Activated naive CD8-positive, alpha-beta T cell treated with anti-CD3 and anti-CD28 coated beads, Interleukin-2, amount 10 ng/mL, durations not matched to agents 7 days and 5 days (primary cell): ENCODE measurements at regions not wholly inside any gene's neighbourhood (a gene's known extent, or its start where the extent isn't known, plus 50 kb on each side); places are given as distances from the start of the nearest gene placed in this dataset.

Experiments used
- ATAC-seq: fragments of 150-1000 bp; cut with Tn5 transposase; one replicate; pipeline ENCODE4 v1.10.0; 2021; ENCODE audit warnings: low read depth, moderate library complexity
- POLR2A ChIA-PET: fragments of 350-600 bp; sonication (Branson Sonifier 250); formaldehyde crosslinking; loops from one replicate; lab custom pipeline; 2021; ENCODE audit warnings: antibody characterized with exemption; lab: Charles Lee
- DNase-seq: peaks from one replicate; pipeline ENCODE4 v3.0.0; 2021
- H3K27ac Mint-ChIP-seq: one replicate; pipeline ENCODE4 v1.8.0; 2022; ENCODE audit warnings: mild to moderate bottlenecking, mixed read lengths
- H3K27me3 Mint-ChIP-seq: one replicate; pipeline ENCODE4 v1.8.0; 2022; ENCODE audit warnings: mild to moderate bottlenecking, moderate library complexity, mixed read lengths
- H3K36me3 Mint-ChIP-seq: one replicate; pipeline ENCODE4 v1.8.0; 2021; ENCODE audit warnings: mild to moderate bottlenecking, mixed read lengths
- H3K4me1 Mint-ChIP-seq: one replicate; pipeline ENCODE4 v1.8.0; 2021; ENCODE audit warnings: mixed read lengths
- H3K4me3 Mint-ChIP-seq: one replicate; pipeline ENCODE4 v1.8.0; 2022; ENCODE audit warnings: mild to moderate bottlenecking, moderate library complexity, mixed read lengths
- H3K9me3 Mint-ChIP-seq: one replicate; pipeline ENCODE4 v1.8.0; 2021; ENCODE audit warnings: mixed read lengths

DNA sequence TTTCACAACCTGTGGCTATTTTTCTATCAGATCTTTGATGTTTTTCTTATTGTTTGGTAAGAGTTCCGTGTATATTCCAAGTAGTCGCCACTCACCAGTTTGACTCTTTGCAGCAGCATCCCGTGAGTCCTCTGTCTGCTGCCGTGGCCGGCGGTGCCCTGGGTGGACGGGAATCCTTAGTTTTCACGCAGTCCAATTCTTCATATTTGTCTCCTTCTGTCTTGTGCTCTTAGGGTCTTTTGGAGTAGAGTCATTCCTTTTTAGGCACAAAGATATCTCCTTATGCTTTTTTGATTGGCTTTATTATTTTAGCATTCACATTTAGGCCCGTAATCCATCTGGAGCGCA, 94.9 kb upstream of the MSX1 start:
- H3K4me3 Mint-ChIP-seq, result no peak overlapping the region
- H3K9me3 Mint-ChIP-seq, result peaks cover 3% of the 10 kb centered on the region
- peaks cover 5% of the 10 kb centered on the region for H3K27me3 Mint-ChIP-seq
- peaks cover 2% of the 10 kb centered on the region for H3K36me3 Mint-ChIP-seq
- DNase-seq (no peak), ATAC-seq (no peak)
- H3K27ac Mint-ChIP-seq, result no peak overlapping the region
- H3K4me1 Mint-ChIP-seq, result peaks cover 5% of the 10 kb centered on the region
- POLR2A ChIA-PET, result interaction anchor here (0.6 kb wide), 1 partner anchor 26 kb away, joined by 3 read pairs; no protein-coding TSS in a partner anchor

DNA sequence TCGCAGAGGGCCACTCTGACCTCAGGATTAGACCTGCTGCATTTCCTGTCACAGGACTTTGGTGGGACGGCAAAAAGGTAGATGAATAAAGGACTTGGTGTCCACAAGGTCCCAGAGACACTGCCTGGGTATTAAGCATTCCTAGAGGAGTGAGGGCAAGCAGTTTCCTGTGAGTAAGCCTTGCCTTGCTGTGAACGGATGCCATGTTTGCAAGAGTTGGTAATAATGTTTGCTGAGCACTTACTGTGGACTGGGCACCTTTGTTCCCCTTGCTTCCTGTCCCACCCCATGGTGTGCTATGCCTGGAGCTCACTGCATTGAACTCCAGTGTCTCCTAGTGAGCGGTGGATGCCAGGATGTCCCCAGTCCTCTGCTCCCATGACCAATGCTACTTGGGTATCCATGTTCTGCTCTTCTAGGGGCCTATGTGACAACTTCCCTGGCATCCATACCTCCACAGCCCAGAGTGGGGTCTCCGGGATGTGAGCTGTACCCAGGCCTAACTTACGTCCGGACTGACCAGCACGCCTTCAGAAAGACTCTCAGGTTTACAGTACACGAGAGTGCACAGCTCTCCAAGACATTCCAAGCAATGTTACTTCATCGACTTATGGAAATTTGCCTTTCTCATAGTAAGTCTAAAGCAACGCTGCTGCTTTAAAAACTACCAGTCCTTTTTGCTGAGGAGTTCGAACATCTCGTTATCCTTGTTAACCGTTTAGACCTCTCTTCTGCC, 95.5 kb upstream of the MSX1 start:
- Mint-ChIP-seq H3K36me3 (peaks cover 2% of the 10 kb centered on the region), H3K9me3 (peaks cover 3% of the 10 kb centered on the region), H3K4me1 (peaks cover 5% of the 10 kb centered on the region), H3K27me3 (peaks cover 5% of the 10 kb centered on the region), H3K4me3 (no peak overlapping the region), H3K27ac (no peak overlapping the region)
- POLR2A ChIA-PET, result no interaction called here
- no peak for ATAC-seq
- DNase-seq, result no peak

DNA sequence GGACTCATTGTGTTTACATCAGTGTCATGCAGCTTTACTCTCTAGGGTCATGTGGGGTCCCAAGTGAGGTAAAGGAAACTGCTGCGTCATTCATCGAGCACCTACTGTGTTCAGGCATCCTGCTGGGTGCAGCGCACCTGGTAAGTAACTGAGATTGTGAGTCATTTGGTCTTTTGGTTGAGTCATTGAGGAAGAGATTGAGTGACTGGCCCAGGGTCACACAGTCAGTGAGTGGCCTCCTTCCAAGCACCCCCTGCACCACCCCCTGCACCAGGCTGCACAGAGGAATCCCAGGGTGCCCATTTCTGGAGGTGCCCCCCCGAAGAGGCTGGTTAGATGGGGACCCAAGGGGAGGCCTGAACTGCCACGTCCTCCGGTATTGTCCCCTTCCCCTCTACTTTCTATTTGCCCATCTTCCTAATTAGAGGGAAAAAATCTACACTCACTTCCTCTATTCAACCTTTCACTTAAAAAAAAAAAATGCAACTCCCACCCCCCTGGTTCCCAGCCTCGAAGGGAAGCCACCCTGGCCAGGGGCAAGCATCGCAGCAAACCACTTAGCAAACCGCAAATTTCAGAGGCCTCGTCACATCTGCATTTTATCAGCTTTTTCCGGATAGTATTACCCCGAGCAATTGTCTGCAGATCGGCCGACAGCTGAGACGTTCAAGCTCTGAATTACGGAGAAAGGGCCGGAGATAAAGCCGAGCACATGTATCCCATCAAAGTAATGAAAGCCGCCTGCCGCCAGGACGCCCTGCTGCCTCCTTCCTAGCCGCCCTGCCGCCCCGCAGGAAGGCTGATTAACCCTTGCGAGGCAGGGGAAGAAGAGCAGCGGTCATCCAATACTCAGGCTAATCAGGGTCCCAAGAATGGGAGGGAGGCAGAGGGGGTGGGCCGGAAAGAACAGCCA, 96.3 kb upstream of the MSX1 start:
- H3K36me3 Mint-ChIP-seq, result peaks cover 2% of the 10 kb centered on the region

DNA sequence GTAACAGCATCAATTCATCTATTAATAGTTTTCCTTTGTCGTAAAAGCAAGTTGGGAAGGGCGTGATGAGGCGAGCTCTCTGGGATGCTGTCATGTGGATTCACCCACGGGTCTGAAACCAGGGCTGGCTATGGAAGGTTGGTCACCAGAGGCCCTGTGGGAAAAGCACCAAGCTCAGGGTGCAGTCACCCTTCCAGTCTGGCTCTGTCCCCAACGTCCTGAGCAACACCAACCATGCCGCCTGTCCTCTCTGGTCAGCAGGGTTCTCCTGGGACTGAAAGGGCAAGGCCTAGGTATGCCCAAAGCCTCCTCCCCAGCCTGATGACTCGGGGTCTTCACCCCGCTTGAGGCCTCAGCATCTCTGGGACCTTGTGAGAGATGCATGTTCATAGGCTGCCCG, 97.2 kb upstream of the MSX1 start:
- peaks cover 5% of the 10 kb centered on the region for H3K4me1 Mint-ChIP-seq
- POLR2A ChIA-PET, result no interaction called here

More for the DNA sequence above, 96.3 kb upstream of the MSX1 start:
- ATAC-seq (peak; percentile 50), DNase-seq (no peak)
- peak overlapping the region; percentile 58 for H3K27ac Mint-ChIP-seq
- H3K4me3 Mint-ChIP-seq, result peak overlapping the region; percentile 70
- H3K4me1 Mint-ChIP-seq, result peaks cover 5% of the 10 kb centered on the region
- peaks cover 3% of the 10 kb centered on the region for H3K9me3 Mint-ChIP-seq
- peaks cover 5% of the 10 kb centered on the region for H3K27me3 Mint-ChIP-seq
- POLR2A ChIA-PET, result no interaction called here

DNA sequence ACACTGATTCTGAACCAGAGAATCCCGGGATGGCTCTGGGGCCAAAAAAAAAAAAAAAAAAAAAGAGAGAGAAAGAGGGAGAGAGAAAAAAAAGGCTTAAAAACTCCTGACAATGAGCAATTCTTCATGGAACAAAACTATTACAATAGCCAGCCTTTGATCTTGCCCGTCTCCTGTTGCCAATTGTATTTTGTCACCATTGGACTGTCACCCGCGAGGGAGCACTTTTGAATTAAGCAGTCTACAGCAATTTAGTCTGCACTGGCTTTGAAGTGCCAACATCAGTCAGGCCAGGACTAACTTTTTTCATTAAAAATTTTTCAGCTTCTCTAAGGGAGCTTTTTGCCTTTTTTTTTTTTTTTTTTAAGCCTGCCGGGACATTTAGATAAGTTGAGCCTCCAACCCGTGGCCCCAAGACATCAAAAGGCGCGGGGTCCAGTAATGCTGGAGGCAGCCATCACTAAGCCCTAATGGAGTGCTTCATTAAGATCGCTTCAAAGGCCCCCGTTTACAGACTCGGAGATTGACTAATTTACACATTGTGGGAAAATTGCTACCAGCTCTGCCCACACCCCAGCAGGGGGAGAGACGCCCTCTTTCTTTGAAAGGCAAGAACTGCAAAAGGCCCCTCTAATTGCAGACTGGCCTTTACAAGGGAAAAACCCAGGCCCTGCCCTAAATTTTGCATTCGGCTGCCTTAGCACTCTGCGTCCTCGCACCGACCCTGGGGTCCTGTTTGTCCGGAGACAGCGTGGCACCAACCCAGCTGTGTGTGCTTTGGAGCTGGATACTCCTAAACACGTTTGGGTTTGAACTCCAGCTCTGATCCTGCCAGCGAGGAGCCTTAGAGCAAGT, 98.1 kb upstream of the MSX1 start:
- peaks cover 5% of the 10 kb centered on the region for H3K4me1 Mint-ChIP-seq
- no peak overlapping the region for H3K27ac Mint-ChIP-seq
- H3K4me3 Mint-ChIP-seq, result no peak overlapping the region
- ATAC-seq, result no peak
- no peaks in the 10 kb centered on the region for H3K36me3 Mint-ChIP-seq
- POLR2A ChIA-PET, result no interaction called here
- peaks cover 5% of the 10 kb centered on the region for H3K27me3 Mint-ChIP-seq
- no peak for DNase-seq
- H3K9me3 Mint-ChIP-seq, result no peaks in the 10 kb centered on the region

More for the DNA sequence above, 97.2 kb upstream of the MSX1 start:
- peaks cover 1% of the 10 kb centered on the region for H3K9me3 Mint-ChIP-seq
- DNase-seq, result no peak
- H3K36me3 Mint-ChIP-seq, result peaks cover 1% of the 10 kb centered on the region
- H3K27ac Mint-ChIP-seq, result no peak overlapping the region
- H3K4me3 Mint-ChIP-seq, result no peak overlapping the region
- no peak for ATAC-seq
- peaks cover 5% of the 10 kb centered on the region for H3K27me3 Mint-ChIP-seq

DNA sequence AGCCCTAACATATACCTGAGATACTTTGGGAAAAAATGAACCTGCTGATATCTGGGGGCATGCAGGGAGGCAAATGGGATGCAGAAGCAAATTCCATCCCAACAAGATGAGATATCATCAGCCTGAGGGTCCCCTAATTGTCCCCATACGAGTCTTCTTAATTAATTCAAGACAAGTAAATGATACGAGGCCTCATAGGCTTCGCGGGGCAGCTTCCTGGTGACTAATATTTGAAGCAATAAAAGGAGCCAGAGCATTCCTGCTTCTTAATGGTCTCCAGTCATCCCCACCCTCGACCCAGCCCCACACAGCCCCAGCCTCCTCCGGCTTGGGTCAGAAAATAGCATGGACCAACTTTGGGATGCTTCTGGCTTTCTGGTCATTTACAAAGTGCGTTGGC, 99.6 kb upstream of the MSX1 start:
- Mint-ChIP-seq H3K4me3 (no peak overlapping the region), H3K27me3 (peaks cover 5% of the 10 kb centered on the region), H3K27ac (no peak overlapping the region), H3K36me3 (no peaks in the 10 kb centered on the region), H3K9me3 (no peaks in the 10 kb centered on the region), H3K4me1 (peaks cover 5% of the 10 kb centered on the region)
- DNase-seq, result no peak
- no peak for ATAC-seq
- POLR2A ChIA-PET, result no interaction called here

DNA sequence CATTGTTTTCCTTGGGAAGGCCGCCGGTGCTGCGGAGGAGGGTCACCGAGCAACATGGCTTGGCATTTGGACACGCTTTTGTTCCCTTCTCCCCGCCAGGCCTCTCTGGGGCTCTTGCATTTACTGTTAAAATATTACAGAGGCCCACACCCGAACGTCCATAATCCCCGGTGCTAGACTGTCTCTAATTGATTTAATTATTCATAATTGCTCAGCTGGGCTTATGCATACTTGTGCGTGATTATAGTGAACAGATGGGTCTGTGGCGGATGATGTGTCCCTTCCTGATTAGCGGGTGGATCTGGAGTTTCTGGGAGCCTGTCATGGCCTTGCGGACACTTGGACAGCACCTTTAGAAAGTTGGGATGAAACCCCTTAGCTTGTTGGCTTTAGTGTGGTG, 100.2 kb upstream of the MSX1 start:
- no peaks in the 10 kb centered on the region for H3K9me3 Mint-ChIP-seq

DNA sequence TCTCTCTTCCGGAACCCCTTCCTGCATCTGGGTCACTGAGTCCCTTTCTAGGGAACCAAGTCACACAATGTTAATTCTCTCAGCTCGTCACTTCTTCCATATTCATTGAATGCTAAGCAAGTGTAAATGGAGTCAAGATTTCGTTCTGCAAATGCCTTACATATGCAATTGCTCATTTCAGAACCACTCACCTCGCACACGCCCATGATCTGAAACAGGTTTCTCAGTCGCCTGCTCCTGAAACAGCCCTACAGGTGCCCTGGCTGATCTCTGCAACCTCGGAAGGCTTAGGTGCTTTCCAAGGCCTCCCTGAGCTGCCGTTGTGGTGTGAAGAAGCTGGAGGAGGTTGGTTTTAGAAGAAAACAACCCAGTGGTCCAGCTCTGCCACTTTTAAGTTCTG, 100.8 kb upstream of the MSX1 start:
- H3K27me3 Mint-ChIP-seq, result peaks cover 8% of the 10 kb centered on the region
- no peaks in the 10 kb centered on the region for H3K9me3 Mint-ChIP-seq
- no peak for DNase-seq
- no peak overlapping the region for H3K27ac Mint-ChIP-seq
- no peak overlapping the region for H3K4me3 Mint-ChIP-seq
- no peak for ATAC-seq
- peaks cover 5% of the 10 kb centered on the region for H3K4me1 Mint-ChIP-seq
- no peaks in the 10 kb centered on the region for H3K36me3 Mint-ChIP-seq
- POLR2A ChIA-PET, result no interaction called here

More for the DNA sequence above, 100.2 kb upstream of the MSX1 start:
- POLR2A ChIA-PET, result no interaction called here
- no peak for DNase-seq
- Mint-ChIP-seq H3K27ac (no peak overlapping the region), H3K4me3 (no peak overlapping the region), H3K4me1 (peaks cover 5% of the 10 kb centered on the region), H3K27me3 (peaks cover 8% of the 10 kb centered on the region), H3K36me3 (no peaks in the 10 kb centered on the region)
- ATAC-seq, result no peak

DNA sequence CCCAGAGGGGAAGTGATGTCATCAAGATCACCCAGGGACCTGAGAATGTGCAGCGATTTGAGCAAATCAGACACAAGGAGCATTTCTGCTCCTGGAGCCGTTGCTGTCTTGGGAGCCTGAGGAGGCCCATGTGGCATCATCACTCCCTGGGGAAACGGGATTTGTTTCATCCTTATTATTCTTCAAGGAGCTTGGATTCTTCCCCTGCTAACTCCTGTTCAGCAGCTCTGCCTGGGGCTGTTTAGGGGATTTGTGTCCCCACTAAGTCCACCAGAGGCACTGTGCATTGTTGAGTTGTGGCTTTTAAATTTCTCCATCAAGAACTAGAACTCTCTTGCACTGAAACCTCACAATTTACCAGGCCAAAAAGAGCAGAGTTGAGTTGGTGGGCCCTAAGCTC, 104.2 kb upstream of the MSX1 start:
- POLR2A ChIA-PET, result no interaction called here
- no peak for ATAC-seq

DNA sequence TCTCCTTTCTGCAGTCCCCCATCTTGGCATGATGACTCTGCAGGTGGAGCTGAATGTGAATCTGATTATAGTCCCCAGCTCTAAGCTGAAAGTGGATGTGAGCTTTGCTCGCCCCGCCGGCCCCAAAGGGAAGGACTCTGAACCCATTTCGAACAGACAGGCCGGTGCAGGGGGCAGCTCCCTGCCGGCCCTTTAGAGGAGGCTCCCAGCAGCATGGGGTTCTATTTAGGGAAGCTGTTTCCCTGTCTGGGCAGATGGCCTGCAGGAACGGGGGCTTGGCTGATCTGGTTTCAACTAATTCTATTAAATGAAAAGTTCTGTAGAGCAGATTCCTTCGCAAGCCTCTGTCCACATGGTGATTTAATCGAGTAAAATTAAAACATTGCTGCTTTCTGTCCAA, 104.8 kb upstream of the MSX1 start:
- ATAC-seq, result no peak
- Mint-ChIP-seq H3K4me3 (no peak overlapping the region), H3K36me3 (no peaks in the 10 kb centered on the region), H3K27ac (no peak overlapping the region), H3K9me3 (no peaks in the 10 kb centered on the region), H3K4me1 (no peaks in the 10 kb centered on the region), H3K27me3 (peaks cover 10% of the 10 kb centered on the region)
- POLR2A ChIA-PET, result no interaction called here
- DNase-seq, result no peak

More for the DNA sequence above, 104.2 kb upstream of the MSX1 start:
- Mint-ChIP-seq H3K9me3 (no peaks in the 10 kb centered on the region), H3K27me3 (peaks cover 10% of the 10 kb centered on the region), H3K4me3 (no peak overlapping the region), H3K4me1 (no peaks in the 10 kb centered on the region), H3K36me3 (no peaks in the 10 kb centered on the region), H3K27ac (no peak overlapping the region)
- no peak for DNase-seq

DNA sequence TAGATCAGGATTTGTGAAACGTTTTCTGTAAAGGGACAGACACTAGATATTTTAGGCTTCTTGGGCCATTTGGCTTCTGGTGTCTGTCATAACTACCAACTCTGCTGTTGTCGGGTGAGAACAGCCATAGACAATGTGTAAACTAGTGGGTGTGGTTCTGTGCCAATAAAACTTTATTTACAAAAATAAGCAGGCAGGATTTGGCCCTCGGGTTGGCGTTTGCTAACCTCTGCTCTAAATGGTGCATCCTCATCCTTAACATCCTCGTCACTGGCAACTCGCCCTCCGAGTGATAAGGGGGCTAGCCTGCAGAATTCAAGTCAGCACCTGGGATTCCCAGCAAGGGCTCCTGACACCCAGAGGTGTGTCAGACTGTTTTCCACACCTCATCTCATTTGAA, 105.8 kb upstream of the MSX1 start:
- Mint-ChIP-seq H3K4me3 (no peak overlapping the region), H3K27ac (no peak overlapping the region)

DNA sequence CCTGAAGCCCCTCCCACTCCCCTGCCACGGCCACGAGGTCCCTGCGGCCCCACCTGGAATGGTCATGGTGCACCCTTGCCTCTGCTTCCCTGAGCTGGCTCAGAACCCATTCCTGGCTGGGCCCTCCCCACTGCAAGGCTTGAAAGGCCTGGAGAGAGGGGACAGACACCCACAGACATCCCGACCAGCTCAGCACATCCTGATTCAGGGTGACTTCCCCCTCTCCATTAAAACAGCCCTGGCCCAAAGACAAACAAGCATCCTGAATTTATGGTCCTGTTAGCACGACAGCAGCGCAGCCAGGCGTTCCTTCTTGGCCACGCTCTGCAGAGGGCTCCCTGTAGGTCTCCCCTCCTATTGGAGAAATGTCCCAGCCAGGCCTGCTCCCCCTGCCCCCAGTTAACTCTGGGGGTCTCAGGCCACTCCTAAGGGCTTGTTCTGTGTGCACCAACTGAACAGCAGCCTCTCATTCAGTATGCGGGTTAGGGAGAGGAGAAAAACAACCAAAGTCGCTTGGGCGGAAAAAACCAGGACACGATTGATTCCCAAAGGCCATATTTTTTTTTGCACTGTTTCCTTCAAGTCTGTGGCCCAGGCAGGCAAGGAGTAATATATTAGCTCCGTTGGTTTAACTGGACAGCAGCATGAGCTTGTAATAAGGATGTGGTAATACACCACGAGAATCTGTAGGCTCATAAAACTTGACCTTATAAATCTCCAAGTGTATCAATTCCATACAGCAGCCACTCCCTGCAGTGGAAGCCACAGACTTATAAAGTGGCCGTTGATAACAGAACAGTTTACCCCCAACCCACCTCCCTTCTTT, 106.7 kb upstream of the MSX1 start:
- H3K27ac Mint-ChIP-seq, result no peak overlapping the region

More for the DNA sequence above, 105.8 kb upstream of the MSX1 start:
- H3K27me3 Mint-ChIP-seq, result peaks cover 10% of the 10 kb centered on the region
- H3K9me3 Mint-ChIP-seq, result no peaks in the 10 kb centered on the region
- POLR2A ChIA-PET, result no interaction called here
- DNase-seq (no peak), ATAC-seq (no peak)
- no peaks in the 10 kb centered on the region for H3K4me1 Mint-ChIP-seq
- H3K36me3 Mint-ChIP-seq, result no peaks in the 10 kb centered on the region

More for the DNA sequence above, 106.7 kb upstream of the MSX1 start:
- no peaks in the 10 kb centered on the region for H3K9me3 Mint-ChIP-seq
- POLR2A ChIA-PET, result no interaction called here
- no peak overlapping the region for H3K4me3 Mint-ChIP-seq
- DNase-seq (no peak), ATAC-seq (no peak)
- H3K27me3 Mint-ChIP-seq, result peaks cover 10% of the 10 kb centered on the region
- no peaks in the 10 kb centered on the region for H3K36me3 Mint-ChIP-seq
- no peaks in the 10 kb centered on the region for H3K4me1 Mint-ChIP-seq
